ENCODE measurements at regions not wholly inside any gene's neighbourhood (a gene's known extent, or its start where the extent isn't known, plus 50 kb on each side); places are given as distances from the start of the nearest gene placed in this dataset.
A peak's percentile ranks its signal among the peaks of the same experiment; 100 is the strongest.

DNA sequence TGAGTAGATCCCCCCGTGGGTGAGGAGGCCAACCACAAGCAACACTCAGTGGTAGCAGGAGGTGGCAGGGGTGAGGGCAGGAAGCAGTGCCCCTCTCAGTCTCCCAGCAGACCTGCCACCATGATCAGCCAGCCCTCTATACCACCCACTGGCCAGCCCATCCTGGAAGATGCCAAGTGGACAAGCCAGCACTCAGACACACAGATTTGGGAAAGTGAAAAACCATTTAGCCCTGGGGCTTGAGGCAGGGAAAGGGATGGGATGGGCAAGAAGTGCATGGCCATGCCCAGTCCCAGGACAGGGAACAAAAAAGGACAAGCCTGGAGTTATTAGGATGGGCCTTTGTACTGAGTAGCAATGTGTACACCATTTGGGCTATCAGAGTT, 76.9 kb downstream of the HFE start:
- Histone ChIP-seq H3K4me3 (ENCODE audit: low read depth, low read length) (no peak overlapping the region), H3K27ac (no peak overlapping the region), H3K36me3 (ENCODE audit: control insufficient read depth, insufficient read depth, low read length) (no peaks in the 10 kb centered on the region), H3K4me2 (ENCODE audit: low read length) (no peak overlapping the region), H2AFZ (no peak overlapping the region), H3K4me1 (peaks cover 9% of the 10 kb centered on the region), H3K9ac (no peak overlapping the region), H3K79me2 (peaks cover 4% of the 10 kb centered on the region), H3K9me3 (ENCODE audit: control insufficient read depth, low read length) (no peaks in the 10 kb centered on the region), H3K27me3 (ENCODE audit: control insufficient read depth, insufficient read depth, low read length) (no peaks in the 10 kb centered on the region)
- TF ChIP-seq, protein P1, sequence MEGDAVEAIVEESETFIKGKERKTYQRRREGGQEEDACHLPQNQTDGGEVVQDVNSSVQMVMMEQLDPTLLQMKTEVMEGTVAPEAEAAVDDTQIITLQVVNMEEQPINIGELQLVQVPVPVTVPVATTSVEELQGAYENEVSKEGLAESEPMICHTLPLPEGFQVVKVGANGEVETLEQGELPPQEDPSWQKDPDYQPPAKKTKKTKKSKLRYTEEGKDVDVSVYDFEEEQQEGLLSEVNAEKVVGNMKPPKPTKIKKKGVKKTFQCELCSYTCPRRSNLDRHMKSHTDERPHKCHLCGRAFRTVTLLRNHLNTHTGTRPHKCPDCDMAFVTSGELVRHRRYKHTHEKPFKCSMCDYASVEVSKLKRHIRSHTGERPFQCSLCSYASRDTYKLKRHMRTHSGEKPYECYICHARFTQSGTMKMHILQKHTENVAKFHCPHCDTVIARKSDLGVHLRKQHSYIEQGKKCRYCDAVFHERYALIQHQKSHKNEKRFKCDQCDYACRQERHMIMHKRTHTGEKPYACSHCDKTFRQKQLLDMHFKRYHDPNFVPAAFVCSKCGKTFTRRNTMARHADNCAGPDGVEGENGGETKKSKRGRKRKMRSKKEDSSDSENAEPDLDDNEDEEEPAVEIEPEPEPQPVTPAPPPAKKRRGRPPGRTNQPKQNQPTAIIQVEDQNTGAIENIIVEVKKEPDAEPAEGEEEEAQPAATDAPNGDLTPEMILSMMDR (IDR thresholded peaks at IDR 0.05) = no peak

DNA sequence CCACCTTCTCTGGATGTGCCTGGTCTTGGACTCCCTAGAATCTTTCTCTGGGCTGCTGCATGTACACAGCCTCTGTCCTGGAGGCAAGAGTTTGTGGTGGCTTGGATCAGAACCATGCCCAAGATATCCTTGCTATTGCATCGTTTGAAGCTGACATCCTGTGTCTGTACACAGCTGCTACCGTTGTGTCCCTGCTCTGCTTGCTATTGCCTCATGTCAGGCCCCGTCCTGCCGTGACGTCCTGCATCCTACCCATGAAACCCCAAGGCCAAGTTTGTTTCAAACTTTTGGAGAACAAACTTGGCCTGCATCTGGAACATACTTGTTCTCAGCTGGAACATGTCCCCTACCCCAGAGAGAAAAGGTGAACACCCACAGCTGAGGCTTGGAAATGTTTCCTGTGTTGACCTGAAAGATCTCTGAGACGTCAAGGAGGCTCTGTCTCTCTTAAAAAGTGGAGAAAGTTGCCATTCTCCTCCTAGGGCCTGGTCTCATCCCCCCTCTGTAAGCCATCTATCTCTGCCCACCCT, 78.1 kb downstream of the HFE start:
- TF ChIP-seq, protein P1 (IDR thresholded peaks at IDR 0.05) = no peak
- Histone ChIP-seq H3K27ac (no peak overlapping the region), H3K36me3 (ENCODE audit: control insufficient read depth, insufficient read depth, low read length) (no peaks in the 10 kb centered on the region), H3K9me3 (ENCODE audit: control insufficient read depth, low read length) (no peaks in the 10 kb centered on the region), H3K4me3 (ENCODE audit: low read depth, low read length) (no peak overlapping the region), H3K27me3 (ENCODE audit: control insufficient read depth, insufficient read depth, low read length) (no peaks in the 10 kb centered on the region), H3K9ac (no peak overlapping the region), H3K79me2 (peaks cover 4% of the 10 kb centered on the region), H3K4me2 (ENCODE audit: low read length) (no peak overlapping the region), H2AFZ (no peak overlapping the region), H3K4me1 (no peaks in the 10 kb centered on the region)

DNA sequence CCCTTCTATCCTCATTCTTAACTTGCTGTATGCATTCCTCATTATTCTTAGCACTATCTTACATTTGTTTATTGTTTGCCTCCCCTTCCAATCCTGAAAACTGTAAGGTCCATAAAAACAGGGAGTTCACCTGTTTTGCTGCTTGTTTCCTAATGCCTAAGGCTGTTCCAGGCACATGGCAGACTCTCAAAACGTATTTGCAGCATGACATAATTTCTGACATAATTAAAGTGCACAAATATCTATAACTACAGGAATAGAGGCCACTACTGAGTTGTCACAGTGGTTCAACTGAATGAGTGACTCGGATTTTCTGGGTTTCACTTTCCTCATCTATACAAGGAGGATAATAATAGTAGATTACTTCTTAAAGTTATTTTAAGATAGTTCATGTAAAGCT, 83.0 kb downstream of the HFE start:
- Histone ChIP-seq H3K9ac (no peak overlapping the region), H3K79me2 (no peaks in the 10 kb centered on the region), H3K27me3 (ENCODE audit: control insufficient read depth, insufficient read depth, low read length) (no peaks in the 10 kb centered on the region), H3K4me3 (ENCODE audit: low read depth, low read length) (no peak overlapping the region), H3K4me1 (no peaks in the 10 kb centered on the region), H3K9me3 (ENCODE audit: control insufficient read depth, low read length) (no peaks in the 10 kb centered on the region), H2AFZ (no peak overlapping the region), H3K4me2 (ENCODE audit: low read length) (no peak overlapping the region), H3K27ac (no peak overlapping the region), H3K36me3 (ENCODE audit: control insufficient read depth, insufficient read depth, low read length) (no peaks in the 10 kb centered on the region)
- TF ChIP-seq, protein P1 (IDR thresholded peaks at IDR 0.05) = no peak

DNA sequence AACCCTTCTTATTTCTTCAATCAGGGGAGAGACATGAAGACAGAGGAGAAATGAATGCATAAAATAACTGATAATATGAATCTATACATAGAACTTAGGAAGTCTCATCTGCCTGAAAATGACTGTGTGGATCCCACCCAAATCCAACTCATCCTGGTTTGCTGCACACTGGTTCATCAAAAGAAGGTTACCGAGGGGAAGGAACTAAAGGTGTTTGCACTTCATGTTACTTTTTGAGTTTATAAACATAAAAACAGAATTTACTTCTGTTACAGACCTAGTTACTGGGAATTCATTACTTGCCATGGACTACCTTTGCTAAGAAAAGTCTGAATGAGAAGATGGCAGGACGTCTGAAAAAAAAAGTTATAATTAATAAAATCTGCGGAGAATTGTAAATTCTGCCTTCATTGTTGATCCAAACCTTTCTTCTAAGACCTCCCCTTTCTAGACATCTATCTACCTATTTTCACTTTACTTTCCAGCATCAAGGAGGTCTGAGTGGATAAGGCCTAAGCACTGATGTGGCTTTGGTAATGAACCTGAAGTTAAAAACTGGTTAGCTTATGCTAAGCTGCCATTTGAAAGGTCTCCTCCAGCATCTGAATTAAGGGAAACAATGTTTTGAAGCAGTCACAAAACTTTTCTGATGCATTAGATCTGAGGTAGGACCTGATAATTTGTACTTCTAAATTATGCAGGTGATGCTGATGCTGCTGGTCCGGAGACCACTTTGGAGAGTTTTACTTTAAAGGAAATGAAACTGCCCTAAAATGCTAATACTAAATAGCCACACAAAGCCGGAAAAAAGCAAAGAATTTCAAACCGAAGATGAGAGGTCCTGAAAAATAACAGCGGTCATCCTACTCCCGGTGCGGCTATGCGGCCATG, 84.0 kb downstream of the HFE start:
- TF ChIP-seq, protein P1 (IDR thresholded peaks at IDR 0.05) = no peak
- H3K4me3 ChIP-seq (ENCODE audit: low read depth, low read length) = peak overlapping the region; percentile 84
- no peaks in the 10 kb centered on the region for H3K4me1 ChIP-seq
- peak overlapping the region; percentile 88 for H3K4me2 ChIP-seq (ENCODE audit: low read length)
- peak overlapping the region; percentile 93 for H2AFZ ChIP-seq
- no peaks in the 10 kb centered on the region for H3K36me3 ChIP-seq (ENCODE audit: control insufficient read depth, insufficient read depth, low read length)
- no peaks in the 10 kb centered on the region for H3K9me3 ChIP-seq (ENCODE audit: control insufficient read depth, low read length)
- no peaks in the 10 kb centered on the region for H3K79me2 ChIP-seq
- H3K27ac ChIP-seq = peak overlapping the region; percentile 89
- no peaks in the 10 kb centered on the region for H3K27me3 ChIP-seq (ENCODE audit: control insufficient read depth, insufficient read depth, low read length)
- no peak overlapping the region for H3K9ac ChIP-seq
